ENCODE measurements at regions not wholly inside any gene's neighbourhood (a gene's known extent, or its start where the extent isn't known, plus 50 kb on each side); places are given as distances from the start of the nearest gene placed in this dataset.
"Not testable (repeated sequence)": the region's sequence is repeated elsewhere in the genome, so short reads cannot be mapped to it uniquely, and the experiment has no call there.

- 93 to 95% (median 95%) methylated on average over 22 of the region's 22 CpGs for WGBS, 3 donors
- no peaks in the 10 kb centered on the region for H3K9me3 ChIP-seq
- peaks cover 0 to 1% (median 0%) of the 10 kb centered on the region in 3 donors for H3K27me3 ChIP-seq (ENCODE audit: insufficient read depth in 3 of 3, low read length in 2 of 3)
- intact Hi-C loops (cut with DNase I): no loop called here
- no peaks in the 10 kb centered on the region for H3K36me3 ChIP-seq (ENCODE audit: insufficient read depth in 1 of 2, low read depth in 1 of 2)
- no peak for TF ChIP-seq CTCF (IDR thresholded peaks at IDR 0.05)
- no peak for DNase-seq
- H3K27ac ChIP-seq: no peak overlapping the region
- no peak overlapping the region for H3K4me3 ChIP-seq
- H3K4me1 ChIP-seq: no peaks in the 10 kb centered on the region
- ATAC-seq: peak in 1 of 4 donors; percentile 29
Observed at GRCh38 chr14:103231376-103232019, 102.5 kb upstream of the EIF5 start.

- WGBS, 3 donors: 81 to 84% (median 83%) methylated on average over 9 to 13 of the region's 13 CpGs
- H3K36me3 ChIP-seq (ENCODE audit: insufficient read depth in 1 of 2, low read depth in 1 of 2): no peaks in the 10 kb centered on the region
- H3K4me3 ChIP-seq: no peak overlapping the region
- no peak overlapping the region for H3K27ac ChIP-seq
- no peak for TF ChIP-seq CTCF (IDR thresholded peaks at IDR 0.05)
- no peak for DNase-seq
- intact Hi-C loops (cut with DNase I): no loop called here
- no peak for ATAC-seq
- no peaks in the 10 kb centered on the region for H3K4me1 ChIP-seq
- no peaks in the 10 kb centered on the region for H3K27me3 ChIP-seq (ENCODE audit: insufficient read depth in 3 of 3, low read length in 2 of 3)
- H3K9me3 ChIP-seq: no peaks in the 10 kb centered on the region
Observed at GRCh38 chr14:103232031-103232808, 101.8 kb upstream of the EIF5 start.

- H3K4me3 ChIP-seq: no peak overlapping the region
- TF ChIP-seq CTCF (IDR thresholded peaks at IDR 0.05): no peak
- peaks cover under 1% of the 10 kb centered on the region for H3K9me3 ChIP-seq
- H3K27me3 ChIP-seq (ENCODE audit: insufficient read depth in 3 of 3, low read length in 2 of 3): no peaks in the 10 kb centered on the region
- H3K27ac ChIP-seq: no peak overlapping the region
- DNase-seq (no peak), ATAC-seq (no peak)
- no peaks in the 10 kb centered on the region for H3K4me1 ChIP-seq
- WGBS, 3 donors: 85 to 90% (median 90%) methylated on average over 14 to 16 of the region's 16 CpGs
- intact Hi-C loops (cut with DNase I): no loop called here
- H3K36me3 ChIP-seq (ENCODE audit: insufficient read depth in 1 of 2, low read depth in 1 of 2): no peaks in the 10 kb centered on the region
Observed at GRCh38 chr14:103232831-103233319, 101.2 kb upstream of the EIF5 start.

GRCh38 chr14:103233328-103233727, 100.7 kb upstream of the EIF5 start:
- 92 to 98% (median 96%) methylated on average over 3 of the region's 3 CpGs for WGBS, 3 donors
- H3K27ac ChIP-seq: no peak overlapping the region
- no peak overlapping the region for H3K4me3 ChIP-seq
- no peak for TF ChIP-seq CTCF (IDR thresholded peaks at IDR 0.05)
- no peaks in the 10 kb centered on the region for H3K36me3 ChIP-seq (ENCODE audit: insufficient read depth in 1 of 2, low read depth in 1 of 2)
- peaks cover 5% of the 10 kb centered on the region for H3K9me3 ChIP-seq
- intact Hi-C loops (cut with DNase I): no loop called here
- H3K4me1 ChIP-seq: no peaks in the 10 kb centered on the region
- ATAC-seq (no peak), DNase-seq (no peak)
- H3K27me3 ChIP-seq (ENCODE audit: insufficient read depth in 3 of 3, low read length in 2 of 3): no peaks in the 10 kb centered on the region

- ATAC-seq; H3K4me3 ChIP-seq; DNase-seq; H3K9me3 ChIP-seq; H3K36me3 ChIP-seq (ENCODE audit: insufficient read depth in 1 of 2, low read depth in 1 of 2); H3K27ac ChIP-seq; H3K27me3 ChIP-seq (ENCODE audit: insufficient read depth in 3 of 3, low read length in 2 of 3); intact Hi-C loops (cut with DNase I); H3K4me1 ChIP-seq: not testable (repeated sequence)
- 68 to 70% (median 70%) methylated on average over 9 of the region's 9 CpGs for WGBS, 3 donors
Observed at GRCh38 chr14:103234826-103235225, 99.2 kb upstream of the EIF5 start.

GRCh38 chr14:103235506-103235905, 98.5 kb upstream of the EIF5 start:
- DNase-seq; H3K4me1 ChIP-seq; intact Hi-C loops (cut with DNase I); H3K36me3 ChIP-seq (ENCODE audit: insufficient read depth in 1 of 2, low read depth in 1 of 2); H3K9me3 ChIP-seq; H3K4me3 ChIP-seq; ATAC-seq; H3K27ac ChIP-seq; H3K27me3 ChIP-seq (ENCODE audit: insufficient read depth in 3 of 3, low read length in 2 of 3): not testable (repeated sequence)
- WGBS, 3 donors: 42 to 50% (median 46%) methylated on average over 5 of the region's 5 CpGs

All from psoas muscle (tissue), 7 donors.